ENCODE measurements at regions not wholly inside any gene's neighbourhood (a gene's known extent, or its start where the extent isn't known, plus 50 kb on each side); places are given as distances from the start of the nearest gene placed in this dataset.

- no peak for TF ChIP-seq CTCF (IDR thresholded peaks at IDR 0.05; ENCODE audit: insufficient read depth, low read length, severe bottlenecking)
- Histone ChIP-seq H3K27me3 (ENCODE audit: control insufficient read depth, insufficient read depth, low read length) (no peaks in the 10 kb centered on the region), H3K36me3 (ENCODE audit: control insufficient read depth, insufficient read depth, low read length) (no peaks in the 10 kb centered on the region), H3K4me3 (ENCODE audit: low read depth, low read length) (no peak overlapping the region)
- no peak for FAIRE-seq
- DNase-seq (ENCODE audit: low read depth), result peak; percentile 26
These were observed 498.5 kb upstream of the GBE1 start for GRCh38 chr3:82259994-82260393.

GRCh38 chr3:82240322-82240721 is 478.9 kb upstream of the GBE1 start:
- DNase-seq (ENCODE audit: low read depth) (no peak), FAIRE-seq (no peak)
- H3K27me3 ChIP-seq (ENCODE audit: control insufficient read depth, insufficient read depth, low read length), result no peaks in the 10 kb centered on the region

GRCh38 chr3:82236257-82236656 is 474.8 kb upstream of the GBE1 start:
- Histone ChIP-seq H3K36me3 (ENCODE audit: control insufficient read depth, insufficient read depth, low read length) (no peaks in the 10 kb centered on the region), H3K27me3 (ENCODE audit: control insufficient read depth, insufficient read depth, low read length) (no peaks in the 10 kb centered on the region), H3K4me3 (ENCODE audit: low read depth, low read length) (no peak overlapping the region)
- TF ChIP-seq CTCF (IDR thresholded peaks at IDR 0.05; ENCODE audit: insufficient read depth, low read length, severe bottlenecking), result no peak
- no peak for FAIRE-seq
- DNase-seq (ENCODE audit: low read depth), result no peak

More at GRCh38 chr3:82240322-82240721, 478.9 kb upstream of the GBE1 start:
- no peak for TF ChIP-seq CTCF (IDR thresholded peaks at IDR 0.05; ENCODE audit: insufficient read depth, low read length, severe bottlenecking)
- H3K4me3 ChIP-seq (ENCODE audit: low read depth, low read length), result no peak overlapping the region
- no peaks in the 10 kb centered on the region for H3K36me3 ChIP-seq (ENCODE audit: control insufficient read depth, insufficient read depth, low read length)

GRCh38 chr3:82229397-82229796 is 468.0 kb upstream of the GBE1 start:
- Histone ChIP-seq H3K36me3 (ENCODE audit: control insufficient read depth, insufficient read depth, low read length) (no peaks in the 10 kb centered on the region), H3K4me3 (ENCODE audit: low read depth, low read length) (no peak overlapping the region), H3K27me3 (ENCODE audit: control insufficient read depth, insufficient read depth, low read length) (no peaks in the 10 kb centered on the region)
- TF ChIP-seq CTCF (IDR thresholded peaks at IDR 0.05; ENCODE audit: insufficient read depth, low read length, severe bottlenecking), result no peak
- FAIRE-seq, result no peak
- no peak for DNase-seq (ENCODE audit: low read depth)

- no peaks in the 10 kb centered on the region for H3K36me3 ChIP-seq (ENCODE audit: control insufficient read depth, insufficient read depth, low read length)
- TF ChIP-seq CTCF (IDR thresholded peaks at IDR 0.05; ENCODE audit: insufficient read depth, low read length, severe bottlenecking), result no peak
- no peak for FAIRE-seq
- H3K4me3 ChIP-seq (ENCODE audit: low read depth, low read length), result no peak overlapping the region
- DNase-seq (ENCODE audit: low read depth), result no peak
- H3K27me3 ChIP-seq (ENCODE audit: control insufficient read depth, insufficient read depth, low read length), result no peaks in the 10 kb centered on the region
These were observed 463.2 kb upstream of the GBE1 start for GRCh38 chr3:82224661-82225060.

- Histone ChIP-seq H3K36me3 (ENCODE audit: control insufficient read depth, insufficient read depth, low read length) (no peaks in the 10 kb centered on the region), H3K27me3 (ENCODE audit: control insufficient read depth, insufficient read depth, low read length) (no peaks in the 10 kb centered on the region), H3K4me3 (ENCODE audit: low read depth, low read length) (no peak overlapping the region)
- no peak for TF ChIP-seq CTCF (IDR thresholded peaks at IDR 0.05; ENCODE audit: insufficient read depth, low read length, severe bottlenecking)
- DNase-seq (ENCODE audit: low read depth), result no peak
- no peak for FAIRE-seq
These were observed 461.0 kb upstream of the GBE1 start for GRCh38 chr3:82222401-82222800.

All from bronchial epithelial cell (primary cell).